PFSK-1 (cell line): ENCODE measurements at regions not wholly inside any gene's neighbourhood (a gene's known extent, or its start where the extent isn't known, plus 50 kb on each side); places are given as distances from the start of the nearest gene placed in this dataset.

Experiments used
- FOXP2 ChIP-seq: optimal IDR thresholded peaks from 2 replicates; pipeline ENCODE3; 2011; ENCODE audit warnings: borderline replicate concordance, control low read depth, inconsistent platforms; ENCODE audit not compliant: insufficient read depth; ENCODE audit errors: extremely low read length, extremely low read depth
- POLR2AphosphoS5 ChIP-seq: IDR thresholded peaks from 2 replicates; pipeline ENCODE4 v1.6.1; 2012; ENCODE audit warnings: low read depth, mild to moderate bottlenecking, control low read depth, low read length, moderate library complexity
- REST ChIP-seq, 2 experiments: IDR thresholded peaks; 2 replicates each; pipeline versions ENCODE4 v1.6.1 to v1.8.0; 2011 to 2012; ENCODE audit warnings: low read depth in 2 of 2, low read length in 2 of 2, control low read depth in 1 of 2, inconsistent platforms in 1 of 2, mild to moderate bottlenecking in 1 of 2, moderate library complexity in 1 of 2; ENCODE audit not compliant: insufficient read depth in 1 of 2
- SIN3A ChIP-seq: IDR thresholded peaks from 2 replicates; pipeline ENCODE4 v1.6.1; 2012; ENCODE audit warnings: mild to moderate bottlenecking, low read length, moderate library complexity, borderline replicate concordance; ENCODE audit not compliant: insufficient read depth
- TAF1 ChIP-seq: IDR thresholded peaks from 2 replicates; pipeline ENCODE4 v1.6.1; 2012; ENCODE audit warnings: low read length, control low read depth, borderline replicate concordance; ENCODE audit not compliant: insufficient read depth

GRCh38 chr2:217666338-217666737, 336.5 kb downstream of the TNS1 start:
- no peak for TF ChIP-seq TAF1
- TF ChIP-seq FOXP2, result no peak
- no peak for TF ChIP-seq SIN3A
- no peak for TF ChIP-seq POLR2AphosphoS5
- TF ChIP-seq REST (IDR thresholded peaks at IDR 0.05; ENCODE audit: insufficient read depth in 1 of 2, low read depth in 2 of 2, low read length in 2 of 2), result no peak

- no peak for TF ChIP-seq POLR2AphosphoS5
- no peak for TF ChIP-seq SIN3A
- TF ChIP-seq TAF1, result no peak
- TF ChIP-seq REST (IDR thresholded peaks at IDR 0.05; ENCODE audit: insufficient read depth in 1 of 2, low read depth in 2 of 2, low read length in 2 of 2), result no peak
- no peak for TF ChIP-seq FOXP2
Observed at GRCh38 chr2:217664761-217665160, 338.0 kb downstream of the TNS1 start.

GRCh38 chr2:217662984-217663602, 339.7 kb downstream of the TNS1 start:
- TF ChIP-seq REST (IDR thresholded peaks at IDR 0.05; ENCODE audit: insufficient read depth in 1 of 2, low read depth in 2 of 2, low read length in 2 of 2) (no peak), TAF1 (no peak), POLR2AphosphoS5 (no peak), FOXP2 (no peak), SIN3A (no peak)

- TF ChIP-seq SIN3A (no peak), FOXP2 (no peak), TAF1 (no peak), POLR2AphosphoS5 (no peak), REST (IDR thresholded peaks at IDR 0.05; ENCODE audit: insufficient read depth in 1 of 2, low read depth in 2 of 2, low read length in 2 of 2) (no peak)
Observed at GRCh38 chr2:217661378-217661777, 341.4 kb downstream of the TNS1 start.

GRCh38 chr2:217660423-217660822, 342.4 kb downstream of the TNS1 start:
- no peak for TF ChIP-seq SIN3A
- no peak for TF ChIP-seq TAF1
- no peak for TF ChIP-seq POLR2AphosphoS5
